Fibroblast of the conjunctiva (primary cell): ENCODE measurements at regions not wholly inside any gene's neighbourhood (a gene's known extent, or its start where the extent isn't known, plus 50 kb on each side); places are given as distances from the start of the nearest gene placed in this dataset.

Source experiments
- DNase-seq: peaks from one replicate; pipeline ENCODE4 v3.0.0-alpha.2; 2010; ENCODE audit warnings: low read depth

DNA sequence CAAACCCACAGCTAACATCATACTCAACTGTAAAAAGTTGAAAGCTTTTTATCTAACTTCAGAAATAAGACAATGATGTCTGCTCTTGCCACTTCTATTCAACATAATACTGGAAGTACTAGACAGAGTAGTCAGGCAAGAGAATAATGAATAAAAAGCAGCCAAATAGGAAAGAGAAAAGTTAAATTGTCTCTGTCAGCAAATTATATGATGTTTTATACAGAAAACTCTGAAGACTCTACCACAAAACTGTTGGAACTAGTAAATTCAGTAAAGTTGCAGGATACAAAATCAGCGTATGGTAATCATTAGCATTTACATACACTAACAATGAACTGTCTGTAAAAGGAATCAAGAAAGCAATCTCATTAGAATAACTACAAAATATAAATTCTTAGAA, 752.9 kb upstream of the CT83 start:
- no peak for DNase-seq

DNA sequence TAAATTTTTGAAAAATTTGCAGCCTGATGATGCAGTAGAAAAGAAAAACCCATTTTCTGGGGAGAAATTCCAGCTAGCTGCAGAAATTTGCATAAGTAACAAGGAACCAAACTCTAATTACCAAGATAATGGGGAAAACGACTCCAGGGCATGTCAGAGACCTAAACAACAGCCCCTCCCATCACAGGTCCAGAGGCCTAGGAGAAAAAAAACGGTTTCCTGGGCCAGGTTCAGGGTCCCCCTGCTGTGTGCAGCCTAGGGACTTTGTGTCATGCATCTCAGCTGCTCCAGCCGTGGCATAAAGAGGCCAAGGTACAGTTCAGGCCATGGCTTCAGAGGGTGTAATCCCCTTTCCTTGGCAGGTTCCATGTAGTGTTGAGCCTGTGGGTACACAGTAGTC, 733.7 kb upstream of the CT83 start:
- DNase-seq, result no peak

DNA sequence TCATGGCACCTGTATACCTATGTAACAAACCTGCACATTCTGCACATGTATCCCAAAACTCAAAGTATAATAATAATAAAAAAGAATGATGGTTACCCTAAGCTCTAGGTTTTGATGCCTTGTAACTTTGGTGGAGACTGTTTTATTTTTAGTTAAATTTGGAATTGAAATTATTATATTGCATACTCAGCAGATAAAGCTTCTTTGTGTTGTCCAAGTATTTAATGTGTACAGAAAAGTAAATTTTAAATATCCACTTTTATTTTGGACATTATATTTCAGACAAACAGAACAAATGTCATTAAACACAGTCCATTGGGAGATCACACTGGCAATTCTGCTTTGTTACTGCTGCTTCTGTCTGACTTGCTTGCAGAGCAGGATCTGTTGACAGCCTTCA, 684.5 kb upstream of the CT83 start:
- no peak for DNase-seq

DNA sequence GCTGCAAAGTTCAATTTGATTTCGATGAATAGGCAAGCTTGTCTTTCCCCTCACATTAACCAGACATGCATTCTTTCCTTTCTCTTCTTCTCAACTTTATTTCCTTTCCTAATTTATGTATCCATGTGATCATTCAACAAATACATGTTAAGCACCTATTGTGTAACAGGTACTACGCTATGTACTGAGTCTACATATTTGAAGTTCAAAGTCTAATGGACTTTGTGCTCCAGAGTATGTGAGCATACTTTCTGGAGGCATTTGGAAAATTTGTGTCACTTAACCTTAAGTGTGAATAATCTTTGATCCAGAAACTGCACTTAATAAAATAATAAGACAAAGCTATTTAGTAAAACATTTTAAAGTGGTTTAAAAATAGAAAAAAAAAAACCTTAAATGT, 675.3 kb upstream of the CT83 start:
- DNase-seq, result no peak

DNA sequence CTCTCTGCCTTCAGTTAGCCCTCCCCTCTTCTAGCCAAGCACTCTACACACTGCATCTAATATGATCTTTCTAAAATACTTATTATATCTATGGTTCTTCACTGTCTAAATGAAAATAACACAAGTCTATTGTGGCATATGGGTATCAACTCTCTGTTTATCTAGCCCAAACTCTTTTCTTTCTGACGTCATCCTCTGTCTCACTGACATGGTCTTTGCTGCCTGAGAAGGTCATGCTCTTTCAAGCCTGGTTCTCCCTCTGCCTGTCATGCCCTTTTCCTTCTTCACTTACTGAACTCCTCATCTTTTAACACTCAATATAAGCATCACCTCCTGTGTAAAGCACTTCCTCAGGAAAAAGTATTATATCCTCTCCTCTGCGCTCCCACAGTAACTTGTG, 672.2 kb upstream of the CT83 start:
- no peak for DNase-seq

DNA sequence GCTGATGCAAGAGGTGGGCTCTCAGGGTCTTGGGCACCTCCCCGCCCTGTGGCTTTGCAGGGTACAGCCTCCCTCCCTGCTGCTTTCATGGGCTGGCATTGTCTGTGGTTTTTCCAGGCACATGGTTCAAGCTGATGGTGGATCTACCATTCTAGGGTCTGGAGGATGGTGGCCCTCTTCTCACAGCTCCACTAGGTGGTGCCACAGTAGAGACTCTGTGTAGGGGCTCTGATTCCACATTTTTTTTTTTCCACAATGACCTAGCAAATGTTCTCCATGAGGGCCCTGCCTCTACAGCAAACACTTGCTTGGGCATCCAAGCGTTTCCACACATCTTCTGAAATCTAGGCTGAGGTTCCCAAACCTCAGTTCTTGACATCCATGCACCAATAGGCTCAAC, 657.9 kb upstream of the CT83 start:
- DNase-seq, result no peak

DNA sequence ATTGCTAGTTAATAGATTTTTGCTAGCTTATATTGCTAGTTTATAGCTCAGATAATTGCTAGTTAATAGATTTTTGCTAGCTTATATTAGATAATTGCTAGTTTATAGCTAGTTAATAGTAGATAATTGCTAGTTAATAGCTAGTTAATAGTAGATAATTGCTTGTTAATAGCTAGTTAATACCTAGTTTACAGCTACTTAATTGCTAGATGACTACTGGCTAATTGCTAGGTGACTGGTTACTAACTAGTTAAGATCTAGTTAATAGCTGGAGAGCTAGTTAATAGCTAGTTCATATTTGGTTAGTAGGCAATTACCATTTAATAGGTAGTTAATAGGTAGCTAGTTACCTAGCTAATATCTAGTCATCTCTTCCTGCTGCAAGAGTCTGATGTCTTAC, 633.8 kb upstream of the CT83 start:
- DNase-seq, result no peak

DNA sequence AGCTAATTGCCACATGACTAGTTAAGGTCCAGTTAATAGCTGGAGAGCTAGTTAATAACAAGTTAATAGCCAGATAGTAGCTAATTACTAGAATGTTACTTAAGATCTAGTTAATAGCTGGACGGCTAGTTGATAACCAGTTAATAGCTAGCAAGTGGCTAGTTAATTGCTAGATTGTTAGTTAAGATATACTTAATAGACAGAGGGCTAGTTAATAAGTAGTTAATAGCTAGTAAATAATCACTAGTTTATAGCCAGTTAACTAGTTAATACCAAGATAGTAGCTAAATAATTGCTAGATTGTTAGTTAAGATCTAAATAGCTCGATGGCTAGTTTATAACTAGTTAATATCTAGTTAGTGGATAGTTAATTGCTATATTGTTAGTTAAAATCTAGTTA, 632.6 kb upstream of the CT83 start:
- DNase-seq, result no peak

DNA sequence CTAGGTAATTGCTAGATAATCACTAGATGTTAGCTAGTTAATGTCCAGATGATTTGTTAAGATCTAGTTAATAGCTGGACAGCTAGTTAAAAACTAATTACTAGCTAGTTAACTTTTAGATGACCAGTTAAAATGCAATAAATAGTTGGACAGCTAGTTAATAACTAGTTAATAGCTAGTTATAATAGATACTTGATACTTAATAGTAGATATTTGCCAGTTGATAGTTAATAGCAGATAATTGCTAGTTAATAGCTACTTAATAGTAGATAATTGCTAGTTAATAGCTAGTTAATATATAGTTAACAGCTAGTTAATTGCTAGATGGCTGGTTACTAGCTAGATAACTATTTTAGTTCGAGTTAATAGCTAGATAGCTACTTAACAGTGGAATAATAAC, 631.4 kb upstream of the CT83 start:
- DNase-seq, result no peak

DNA sequence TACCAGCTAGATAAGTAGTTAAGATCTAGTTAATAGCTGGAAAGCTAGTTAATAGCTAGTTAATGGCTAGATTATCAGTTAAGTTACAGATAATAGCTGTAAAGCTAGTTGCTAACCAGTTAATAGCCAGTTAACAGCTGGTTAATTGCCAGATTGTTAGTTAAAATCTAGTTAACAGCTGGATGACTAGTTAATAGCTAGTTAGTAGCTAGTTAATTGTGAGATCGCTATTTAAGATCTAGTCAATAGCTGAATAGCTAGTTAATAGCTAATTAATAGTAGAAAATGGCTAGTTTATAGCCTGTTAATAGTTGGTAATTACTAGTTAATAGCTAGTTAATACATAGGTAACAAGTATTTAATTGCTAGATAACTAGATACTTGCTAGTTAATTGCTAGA, 630.5 kb upstream of the CT83 start:
- DNase-seq, result no peak

DNA sequence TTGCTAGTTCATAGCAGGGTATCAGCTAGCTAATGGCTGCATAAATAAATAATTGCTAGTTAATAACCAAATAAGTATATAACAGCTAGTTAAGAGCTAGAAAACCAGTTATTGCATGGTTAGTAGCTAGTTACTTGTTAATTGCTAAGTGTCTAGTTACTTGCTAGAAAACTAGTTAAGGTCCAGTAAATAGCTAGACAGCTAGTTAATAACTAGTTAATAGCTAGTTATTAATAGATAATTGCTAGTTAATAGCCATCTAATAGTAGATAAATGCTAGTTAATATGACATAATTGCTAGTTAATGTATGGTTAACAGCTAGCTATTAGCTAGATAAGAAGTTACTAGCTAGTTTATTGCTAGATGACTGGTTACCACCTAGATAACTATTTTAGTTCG, 629.9 kb upstream of the CT83 start:
- no peak for DNase-seq

DNA sequence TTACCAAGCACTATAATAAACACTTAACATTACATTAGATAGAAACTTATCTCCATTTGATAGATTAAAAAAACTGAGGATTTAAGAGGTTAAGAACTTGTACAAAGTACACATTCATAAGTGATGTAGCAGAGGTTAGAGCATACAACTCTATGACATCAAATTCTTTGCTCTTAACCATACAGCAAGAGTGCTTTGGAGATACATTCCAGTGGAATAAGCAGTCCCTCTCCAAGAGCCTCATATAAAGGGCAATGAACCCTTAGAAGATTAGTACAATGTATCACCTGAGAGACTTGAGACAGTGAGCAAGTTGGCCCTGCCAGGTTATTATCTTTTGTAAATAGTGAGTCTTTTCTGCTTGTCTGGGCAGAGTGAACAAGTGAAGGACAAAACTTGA, 600.4 kb upstream of the CT83 start:
- DNase-seq, result no peak

DNA sequence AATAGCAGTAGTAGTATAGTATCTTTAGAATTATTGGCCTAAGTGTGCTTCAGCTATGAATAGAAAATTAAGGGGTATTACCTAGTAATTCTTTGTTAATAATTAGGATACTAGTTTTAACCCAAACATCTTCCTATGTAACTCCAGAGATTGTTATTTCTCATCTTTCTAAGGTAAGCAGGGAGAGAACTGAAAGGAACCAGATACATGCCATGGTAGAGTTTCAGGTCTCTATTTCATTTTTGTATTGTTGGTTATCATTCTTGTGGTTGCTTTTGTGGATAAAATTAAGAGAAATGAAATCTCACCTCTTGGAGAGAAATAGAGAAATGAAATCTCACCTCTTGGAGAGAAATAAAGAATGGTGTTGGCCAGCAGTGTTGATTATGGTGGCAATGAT, 597.1 kb upstream of the CT83 start:
- no peak for DNase-seq

DNA sequence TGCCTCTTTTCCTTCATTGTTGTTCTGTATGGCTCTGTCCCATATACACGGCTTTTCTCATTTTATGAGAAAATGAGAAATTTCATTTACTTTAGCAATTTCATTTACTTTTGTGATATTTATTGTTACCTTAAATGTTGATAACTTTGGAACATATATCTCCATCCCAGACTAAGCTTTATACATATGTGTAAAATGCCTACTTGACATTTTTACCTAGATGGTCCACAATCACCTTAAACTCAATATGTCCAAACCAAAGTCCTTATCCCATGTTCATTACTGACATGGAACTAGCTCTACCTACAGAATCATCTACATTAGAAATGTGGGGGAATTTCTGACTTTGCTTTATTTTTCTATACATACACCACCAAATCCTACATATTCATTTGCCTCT, 590.5 kb upstream of the CT83 start:
- no peak for DNase-seq

DNA sequence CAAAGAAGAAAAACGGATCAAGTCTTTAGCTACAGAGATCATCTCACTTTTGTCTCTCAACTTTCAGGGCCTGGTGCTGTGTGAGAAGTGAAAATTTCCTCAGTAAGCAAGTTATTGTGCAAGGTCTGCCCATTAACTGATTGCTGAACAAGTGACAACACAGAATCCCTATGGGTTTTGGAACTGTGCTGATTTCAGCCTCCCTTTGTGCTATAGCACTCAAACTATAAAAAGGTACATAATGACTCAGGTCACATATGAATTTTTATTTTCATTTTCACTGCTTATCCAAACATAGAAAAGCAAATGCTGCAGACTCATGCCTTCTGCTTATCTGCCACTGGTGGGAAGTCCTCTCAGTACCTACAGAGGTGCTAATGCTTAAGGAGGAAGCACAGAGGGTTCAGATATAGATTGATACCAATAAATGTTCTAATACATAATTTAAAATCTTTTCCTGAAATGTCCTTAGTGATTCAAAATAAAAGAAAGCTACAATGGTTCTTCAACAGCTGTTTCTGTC, 576.2 kb upstream of the CT83 start:
- DNase-seq, result no peak

DNA sequence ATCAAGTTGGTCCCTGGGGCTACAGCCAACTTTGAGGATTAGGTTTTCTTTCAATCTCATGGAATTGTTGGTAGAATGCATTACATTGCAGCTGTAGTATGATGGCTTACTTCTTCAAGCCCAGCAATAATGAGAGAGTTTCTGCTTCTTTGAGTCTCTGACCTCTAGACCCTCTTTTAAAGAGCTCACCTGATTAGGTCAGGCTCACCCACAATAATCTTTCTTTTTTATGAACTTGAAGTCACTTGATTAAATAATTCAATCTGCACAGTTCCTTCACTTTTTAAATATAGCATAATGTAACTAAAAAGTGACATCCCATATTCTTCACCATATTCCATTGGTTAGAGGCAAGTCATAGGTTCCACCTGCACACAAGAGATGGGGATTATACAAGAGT, 547.5 kb upstream of the CT83 start:
- DNase-seq, result no peak

DNA sequence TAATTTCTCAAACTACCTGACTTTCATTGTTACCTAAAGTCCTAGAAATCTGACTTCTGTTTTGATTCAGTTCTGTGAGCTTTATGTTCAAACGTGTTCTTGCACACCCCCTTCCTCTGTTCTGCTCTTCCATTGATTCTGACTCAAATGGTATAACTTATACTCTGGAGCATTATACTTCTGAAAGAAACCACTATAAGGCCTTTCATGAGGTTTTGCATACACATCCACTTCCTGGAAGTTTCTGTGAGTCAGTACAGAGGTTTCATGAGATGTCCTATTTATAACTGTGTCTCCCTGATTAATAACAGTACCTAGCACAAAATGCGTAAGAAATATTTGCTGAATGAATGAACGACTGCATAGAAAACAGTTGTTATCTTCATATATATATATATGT, 540.2 kb upstream of the CT83 start:
- DNase-seq, result no peak

DNA sequence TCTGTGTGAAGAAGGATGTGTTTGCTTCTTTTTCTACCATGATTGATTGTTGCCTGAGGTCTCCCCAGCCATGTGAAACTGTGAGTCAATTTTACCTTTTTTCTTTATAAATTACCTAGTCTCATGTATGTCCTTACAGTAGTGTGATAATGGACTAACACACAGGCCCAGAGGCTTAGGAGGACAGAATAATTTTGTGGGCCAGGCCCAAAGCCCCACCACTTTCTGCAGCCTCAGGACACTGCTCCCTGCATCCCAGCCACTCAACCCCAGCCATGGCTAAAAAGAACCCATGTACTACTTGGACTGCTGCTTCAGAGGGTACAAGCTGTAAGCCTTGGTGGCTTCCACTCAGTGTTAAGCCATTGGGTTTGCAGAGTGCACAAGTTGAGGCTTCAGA, 512.7 kb upstream of the CT83 start:
- no peak for DNase-seq

DNA sequence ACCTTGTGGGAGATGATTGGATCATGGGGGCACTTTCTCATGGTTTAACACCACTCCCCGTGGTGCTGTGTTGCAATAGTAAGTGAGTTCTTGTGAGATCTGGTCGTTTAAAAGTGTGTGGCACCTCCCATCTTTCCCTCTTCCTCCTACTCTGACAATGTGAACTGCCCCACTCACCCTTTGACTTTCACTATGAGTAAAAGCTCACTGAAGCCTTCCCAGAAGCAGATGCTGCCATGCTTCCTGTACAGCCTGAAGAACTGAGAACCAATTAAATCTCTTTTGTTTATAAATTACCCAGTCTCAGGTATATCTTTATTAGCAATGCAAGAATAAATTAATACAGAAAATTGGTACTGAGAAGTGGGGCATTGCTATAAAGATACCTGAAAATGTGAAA, 509.6 kb upstream of the CT83 start:
- DNase-seq, result no peak

DNA sequence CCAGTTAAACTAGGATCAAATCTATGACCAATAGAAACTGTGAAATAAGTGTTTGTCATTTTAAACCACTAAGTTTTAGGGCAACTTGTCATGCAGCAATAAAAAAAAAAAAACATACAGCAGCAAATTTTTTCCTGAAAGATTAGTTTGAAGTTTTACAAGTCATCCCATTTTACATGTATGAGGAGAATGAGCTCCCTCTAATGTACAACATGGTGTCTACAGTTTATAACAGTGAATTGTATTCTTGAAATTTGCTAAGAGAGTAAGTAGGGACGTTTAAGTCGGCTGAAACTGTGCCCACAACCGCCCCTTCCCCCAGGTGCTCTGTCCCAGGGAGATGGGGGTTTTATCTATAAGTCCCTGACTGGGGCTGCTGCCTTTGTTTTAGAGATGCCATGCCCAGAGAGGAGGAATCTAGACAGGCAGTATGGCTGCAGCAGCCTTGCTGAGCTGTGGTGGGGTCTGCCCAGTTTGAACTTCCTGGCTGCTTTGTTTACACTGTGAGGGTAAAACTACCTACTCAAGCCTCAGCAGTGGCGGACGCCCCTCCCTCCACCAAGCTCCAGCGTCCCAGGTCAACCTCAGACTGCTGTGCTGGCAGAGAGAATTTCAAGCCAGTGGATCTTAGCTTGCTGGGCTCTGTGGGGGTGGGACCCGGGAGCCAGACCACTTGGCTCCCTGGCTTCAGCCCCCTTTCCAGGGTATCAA, 499.3 kb upstream of the CT83 start:
- DNase-seq, result peak; percentile 1

DNA sequence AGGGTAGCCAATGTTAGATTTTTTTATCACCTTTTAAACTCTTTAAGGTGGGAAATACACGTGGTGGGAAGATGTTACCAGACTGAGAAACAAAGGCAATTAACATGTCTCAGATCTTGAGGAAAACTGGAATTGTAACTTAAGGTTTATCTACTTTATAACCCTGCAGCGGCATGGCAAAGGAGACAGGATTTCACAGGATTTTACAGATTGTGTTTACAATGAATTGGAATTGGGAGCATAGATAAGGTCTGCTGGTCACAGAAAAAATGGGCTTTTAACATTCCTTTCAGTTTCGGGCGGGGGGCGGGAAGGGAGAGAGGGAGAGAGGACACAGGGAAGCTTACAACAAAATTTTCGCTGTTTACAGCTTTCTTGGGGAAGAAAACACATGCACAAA, 467.5 kb upstream of the CT83 start:
- DNase-seq, result no peak

DNA sequence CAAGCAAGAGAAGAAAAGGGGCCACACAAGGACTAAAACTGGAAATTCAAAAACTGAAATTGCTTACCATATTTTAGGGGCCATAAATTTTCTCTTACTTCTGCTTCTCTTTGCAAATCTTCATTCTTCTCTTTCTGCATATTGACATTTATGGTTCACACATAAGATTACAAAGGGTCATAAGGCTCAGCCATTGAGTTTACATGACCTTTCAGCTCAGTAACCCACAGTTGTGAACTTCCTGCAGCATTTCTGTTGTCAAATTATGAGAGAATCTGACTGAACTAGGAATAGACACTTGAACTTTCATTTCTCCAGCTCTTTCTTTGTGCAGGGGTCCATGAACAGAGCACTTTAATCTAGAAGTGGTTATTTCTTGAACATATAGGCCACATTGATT, 434.8 kb upstream of the CT83 start:
- DNase-seq, result no peak

DNA sequence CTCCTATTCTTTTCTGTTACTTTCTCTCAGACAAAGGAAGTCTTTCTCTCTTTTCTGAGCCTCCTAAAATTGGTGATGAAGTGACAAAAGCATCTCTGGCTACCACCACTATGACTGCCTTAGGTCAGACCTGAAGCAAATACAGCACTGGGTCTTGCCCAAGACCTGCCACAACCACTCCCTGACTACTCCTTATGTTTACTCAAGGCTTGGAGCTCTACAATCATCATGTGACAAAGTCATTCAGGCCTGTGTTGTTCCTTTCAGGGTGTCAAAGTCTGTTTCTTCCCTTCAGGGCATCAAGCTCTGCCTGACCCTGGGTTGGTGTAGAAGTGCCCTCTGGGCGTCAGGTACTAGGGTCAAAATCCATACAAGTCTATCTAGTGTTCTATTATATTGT, 419.2 kb upstream of the CT83 start:
- no peak for DNase-seq

DNA sequence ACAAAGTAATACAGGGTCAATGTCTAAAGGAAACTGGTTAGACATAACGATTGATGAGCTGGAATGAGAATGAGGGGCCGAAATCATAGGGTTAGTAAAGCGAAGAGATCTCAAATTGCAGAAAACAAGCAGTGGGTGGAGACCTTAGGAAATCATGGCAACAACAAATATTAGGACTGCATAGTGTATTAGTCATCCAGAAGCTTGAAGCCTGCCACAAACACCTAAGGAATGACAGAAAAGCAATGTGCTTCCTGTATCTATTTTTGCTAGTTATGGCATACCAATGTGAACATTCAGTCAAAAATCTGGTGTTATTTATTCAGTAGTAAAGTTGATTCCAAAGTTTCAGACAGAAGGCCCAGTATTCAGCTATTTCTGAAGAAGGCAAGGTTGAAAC, 410.9 kb upstream of the CT83 start:
- peak; percentile 41 for DNase-seq

DNA sequence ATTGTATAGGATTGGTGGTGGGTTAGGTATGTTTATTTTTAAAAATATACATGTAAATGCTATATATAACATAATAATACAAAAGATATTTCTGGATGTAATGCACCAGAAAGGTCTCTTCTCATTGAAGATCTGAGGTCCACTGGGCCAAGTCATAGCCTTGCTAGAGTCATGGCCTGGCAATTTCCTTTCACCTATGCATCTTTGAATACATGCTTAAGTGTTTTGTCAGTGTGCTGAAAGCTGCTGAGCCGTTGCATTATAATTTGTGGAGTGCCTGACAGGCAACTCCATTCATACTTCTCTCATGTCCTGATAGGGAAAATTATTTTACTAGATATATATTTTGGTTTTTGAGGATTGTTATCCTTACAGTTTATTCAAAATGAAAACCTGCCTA, 410.2 kb upstream of the CT83 start:
- no peak for DNase-seq
